ENCODE measurements at regions not wholly inside any gene's neighbourhood (a gene's known extent, or its start where the extent isn't known, plus 50 kb on each side); places are given as distances from the start of the nearest gene placed in this dataset.

DNA sequence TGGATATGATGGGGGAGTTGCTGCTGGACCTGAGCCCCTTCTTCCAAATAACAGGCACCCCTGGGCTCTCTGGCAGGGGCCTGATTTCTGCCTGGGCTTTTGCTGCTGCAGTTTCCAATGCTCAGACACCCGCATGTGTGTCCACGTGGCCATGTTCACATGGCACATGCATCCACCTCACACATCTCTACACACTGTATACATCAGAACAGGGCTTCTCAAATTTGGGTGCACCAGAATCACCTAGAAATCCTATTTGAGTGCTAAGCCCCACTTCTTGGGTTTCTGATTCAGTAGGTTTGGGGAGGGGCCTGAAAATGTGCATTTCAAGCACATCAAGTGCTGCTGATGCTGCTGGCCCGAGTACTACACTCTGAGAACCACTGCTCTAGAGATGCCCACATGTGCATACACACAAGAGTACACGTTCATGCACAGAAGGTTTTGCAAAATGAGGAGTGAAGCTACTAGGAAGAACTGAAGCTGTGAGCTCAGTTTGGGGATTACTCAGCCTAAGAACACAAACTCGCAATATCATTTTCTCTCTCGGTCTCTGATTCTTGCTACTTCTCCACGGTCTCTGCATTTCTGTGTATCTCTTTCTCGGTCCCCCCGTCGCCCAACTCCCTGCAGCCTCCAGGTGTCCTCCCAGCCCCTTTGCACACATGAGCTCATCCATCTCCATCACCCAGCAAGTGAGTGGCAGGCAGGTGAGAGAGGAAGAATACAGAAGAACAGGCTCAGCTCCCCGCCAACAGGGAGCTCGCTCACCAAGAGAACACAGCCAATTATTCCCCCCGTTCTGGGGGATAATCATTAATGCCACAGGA, 97.0 kb downstream of the PCDH1 start:
- no peak overlapping the region for H3K4me3 ChIP-seq
- H3K36me3 ChIP-seq: no peaks in the 10 kb centered on the region
- H3K9me3 ChIP-seq: no peaks in the 10 kb centered on the region
- no peaks in the 10 kb centered on the region for H3K27me3 ChIP-seq
- no peak for DNase-seq

- Histone ChIP-seq H3K27me3 (no peaks in the 10 kb centered on the region), H3K4me3 (no peak overlapping the region), H3K36me3 (no peaks in the 10 kb centered on the region), H3K9me3 (no peaks in the 10 kb centered on the region)
- no peak for DNase-seq
Measured at GRCh38 chr5:141780240-141780951, 97.8 kb downstream of the PCDH1 start.

- Histone ChIP-seq H3K9me3 (no peaks in the 10 kb centered on the region), H3K27me3 (no peaks in the 10 kb centered on the region), H3K36me3 (no peaks in the 10 kb centered on the region), H3K4me3 (no peak overlapping the region)
- peak; percentile 64 for DNase-seq
Measured at GRCh38 chr5:141779503-141779973, 97.5 kb upstream of the ARAP3 start.

DNA sequence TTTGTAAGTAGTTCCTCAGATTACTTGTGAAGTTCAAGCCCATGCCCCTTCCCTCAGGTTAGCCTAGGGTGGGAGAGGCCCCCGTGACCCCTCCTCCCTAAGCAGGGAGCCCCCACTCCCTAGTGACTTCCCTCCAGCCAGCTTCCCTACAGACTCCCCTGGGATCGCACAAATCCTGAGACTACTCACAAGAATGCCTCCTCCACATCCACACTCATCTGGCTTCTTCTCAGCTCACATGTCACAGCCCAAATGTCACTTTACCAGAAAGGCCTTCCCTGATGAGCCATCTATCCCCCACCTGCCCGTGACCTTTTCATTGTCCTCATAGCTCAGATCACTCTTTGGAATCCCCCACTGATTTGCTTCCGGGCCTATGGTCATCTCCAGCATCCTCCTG, 96.7 kb upstream of the ARAP3 start:
- H3K27me3 ChIP-seq: no peaks in the 10 kb centered on the region
- H3K36me3 ChIP-seq: no peaks in the 10 kb centered on the region
- no peak for DNase-seq
- H3K4me3 ChIP-seq: no peak overlapping the region
- H3K9me3 ChIP-seq: no peaks in the 10 kb centered on the region

GRCh38 chr5:141778206-141778605, 96.2 kb upstream of the ARAP3 start:
- H3K4me3 ChIP-seq: no peak overlapping the region
- H3K27me3 ChIP-seq: no peaks in the 10 kb centered on the region
- peak; percentile 81 for DNase-seq
- no peaks in the 10 kb centered on the region for H3K9me3 ChIP-seq
- no peaks in the 10 kb centered on the region for H3K36me3 ChIP-seq

DNA sequence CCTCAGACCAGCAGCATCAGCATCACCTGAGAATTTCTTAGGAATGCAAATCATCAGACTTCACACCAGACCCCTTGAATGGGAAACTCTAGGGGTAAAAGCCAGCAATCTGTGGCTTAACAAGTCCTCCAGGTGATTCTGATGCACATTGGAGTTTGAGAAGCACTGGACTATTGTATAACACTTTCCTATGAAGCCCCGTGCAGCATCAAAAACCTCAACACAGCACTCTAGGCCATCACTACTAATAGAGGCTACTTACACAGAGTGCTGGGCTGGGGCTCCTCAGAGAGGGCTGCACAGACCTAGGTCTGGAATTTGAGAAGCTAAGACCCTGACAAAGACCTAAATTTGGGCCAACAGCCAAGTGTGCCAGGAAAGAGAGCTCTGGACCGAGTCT, 95.7 kb upstream of the ARAP3 start:
- no peak for DNase-seq
- H3K27me3 ChIP-seq: no peaks in the 10 kb centered on the region

DNA sequence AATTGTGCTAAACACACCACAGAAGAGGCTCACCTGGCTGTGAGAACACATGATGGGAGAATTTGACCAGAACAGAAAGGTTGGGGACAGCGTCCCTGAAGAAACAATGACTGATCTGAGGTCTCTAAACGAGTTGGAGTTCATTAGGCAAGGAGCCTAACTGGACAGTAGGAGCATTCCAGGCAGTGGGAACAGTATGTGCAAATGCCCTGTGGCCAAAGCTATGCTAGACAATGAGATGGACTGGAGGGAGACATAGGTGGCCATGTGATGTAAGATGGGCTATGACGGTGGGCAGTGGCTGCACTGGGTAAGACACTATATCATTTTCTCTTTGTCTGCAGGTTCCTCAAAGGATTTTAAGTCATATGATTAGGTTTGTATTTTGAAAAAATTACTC, 95.1 kb upstream of the ARAP3 start:
- DNase-seq: no peak
- Histone ChIP-seq H3K36me3 (no peaks in the 10 kb centered on the region), H3K4me3 (no peak overlapping the region), H3K9me3 (no peaks in the 10 kb centered on the region), H3K27me3 (no peaks in the 10 kb centered on the region)

More for the DNA sequence above, 95.7 kb upstream of the ARAP3 start:
- Histone ChIP-seq H3K36me3 (no peaks in the 10 kb centered on the region), H3K4me3 (no peak overlapping the region), H3K9me3 (no peaks in the 10 kb centered on the region)

GRCh38 chr5:141773779-141774562, 91.9 kb upstream of the ARAP3 start:
- no peaks in the 10 kb centered on the region for H3K9me3 ChIP-seq
- no peak for DNase-seq
- no peaks in the 10 kb centered on the region for H3K27me3 ChIP-seq
- H3K4me3 ChIP-seq: no peak overlapping the region
- no peaks in the 10 kb centered on the region for H3K36me3 ChIP-seq

- H3K4me3 ChIP-seq: no peak overlapping the region
- no peaks in the 10 kb centered on the region for H3K27me3 ChIP-seq
- H3K9me3 ChIP-seq: no peaks in the 10 kb centered on the region
- DNase-seq: no peak
- H3K36me3 ChIP-seq: no peaks in the 10 kb centered on the region
Measured at GRCh38 chr5:141772281-141772680, 90.3 kb upstream of the ARAP3 start.

DNA sequence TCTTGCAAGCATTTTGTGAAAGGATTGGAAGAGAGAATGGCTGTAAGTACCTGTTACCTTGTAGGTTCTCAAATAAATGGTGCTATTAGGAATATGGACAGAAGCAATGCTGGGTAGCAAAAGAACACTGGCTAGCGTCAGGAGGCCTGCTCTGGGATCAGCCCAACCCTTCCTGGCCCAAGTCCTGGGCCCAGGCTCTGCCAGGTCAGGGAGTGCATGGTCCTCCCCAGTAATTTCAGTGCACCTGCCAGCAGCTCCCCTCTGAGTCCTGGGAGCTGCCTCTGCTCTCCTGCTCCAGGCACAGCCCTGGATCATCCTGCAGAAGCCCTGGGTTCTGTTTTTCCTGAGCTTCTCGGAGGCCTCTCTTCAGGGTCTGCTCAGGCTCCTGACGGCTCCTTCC, 89.5 kb upstream of the ARAP3 start:
- H3K9me3 ChIP-seq: no peaks in the 10 kb centered on the region
- H3K27me3 ChIP-seq: no peaks in the 10 kb centered on the region
- no peak for DNase-seq
- no peak overlapping the region for H3K4me3 ChIP-seq
- no peaks in the 10 kb centered on the region for H3K36me3 ChIP-seq

- Histone ChIP-seq H3K36me3 (no peaks in the 10 kb centered on the region), H3K9me3 (no peaks in the 10 kb centered on the region), H3K4me3 (no peak overlapping the region), H3K27me3 (no peaks in the 10 kb centered on the region)
- DNase-seq: no peak
Measured at GRCh38 chr5:141771031-141771430, 89.0 kb upstream of the ARAP3 start.

- H3K27me3 ChIP-seq: no peaks in the 10 kb centered on the region
- no peak overlapping the region for H3K4me3 ChIP-seq
- no peak for DNase-seq
Measured at GRCh38 chr5:141769671-141770070, 87.6 kb upstream of the ARAP3 start.

GRCh38 chr5:141767671-141768070, 85.6 kb upstream of the ARAP3 start:
- Histone ChIP-seq H3K36me3 (no peaks in the 10 kb centered on the region), H3K27me3 (peaks cover 3% of the 10 kb centered on the region), H3K9me3 (no peaks in the 10 kb centered on the region), H3K4me3 (no peak overlapping the region)
- no peak for DNase-seq

More at GRCh38 chr5:141769671-141770070, 87.6 kb upstream of the ARAP3 start:
- Histone ChIP-seq H3K36me3 (no peaks in the 10 kb centered on the region), H3K9me3 (no peaks in the 10 kb centered on the region)

- H3K4me3 ChIP-seq: no peak overlapping the region
- H3K27me3 ChIP-seq: peaks cover 19% of the 10 kb centered on the region
- no peak for DNase-seq
- H3K36me3 ChIP-seq: no peaks in the 10 kb centered on the region
- no peaks in the 10 kb centered on the region for H3K9me3 ChIP-seq
Measured at GRCh38 chr5:141765896-141766551, 84.0 kb upstream of the ARAP3 start.

DNA sequence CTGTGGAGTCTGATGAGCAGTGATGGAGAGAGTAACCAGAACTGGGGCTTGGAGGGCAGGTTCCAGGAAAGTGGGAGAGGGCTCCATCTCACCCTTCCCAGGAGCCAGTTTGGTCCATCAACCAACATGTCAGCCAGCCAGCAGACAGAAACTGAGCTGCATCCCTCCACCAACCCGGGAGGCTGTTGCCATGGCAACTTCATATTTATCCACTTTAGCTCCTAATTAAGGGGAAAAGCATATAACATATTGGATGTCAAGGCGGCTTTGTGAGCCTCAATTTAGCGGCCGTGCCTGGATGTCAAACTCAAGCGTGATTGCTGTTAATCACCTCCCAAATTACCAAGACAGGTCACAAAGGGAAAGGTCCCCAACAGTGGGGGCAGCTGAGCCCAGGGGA, 81.5 kb upstream of the ARAP3 start:
- H3K9me3 ChIP-seq: no peaks in the 10 kb centered on the region
- no peak for DNase-seq
- peaks cover 41% of the 10 kb centered on the region for H3K27me3 ChIP-seq

GRCh38 chr5:141762790-141763368, 80.8 kb upstream of the ARAP3 start:
- Histone ChIP-seq H3K9me3 (no peaks in the 10 kb centered on the region), H3K27me3 (peaks cover 45% of the 10 kb centered on the region), H3K36me3 (no peaks in the 10 kb centered on the region), H3K4me3 (no peak overlapping the region)
- no peak for DNase-seq

More for the DNA sequence above, 81.5 kb upstream of the ARAP3 start:
- no peaks in the 10 kb centered on the region for H3K36me3 ChIP-seq
- no peak overlapping the region for H3K4me3 ChIP-seq
